ENCODE measurements at regions not wholly inside any gene's neighbourhood (a gene's known extent, or its start where the extent isn't known, plus 50 kb on each side); places are given as distances from the start of the nearest gene placed in this dataset.

- TF ChIP-seq EGR1 (IDR thresholded peaks at IDR 0.05; ENCODE audit: low read depth in 2 of 2): no peak
- no peak for TF ChIP-seq TAF1 (conservative IDR thresholded peaks at IDR 0.05)
- TF ChIP-seq SP1 (IDR thresholded peaks at IDR 0.05): no peak
- no peak for TF ChIP-seq CTCF (IDR thresholded peaks at IDR 0.05; ENCODE audit: low read depth, low read length, missing input control)
- no peak for TF ChIP-seq JUND (IDR thresholded peaks at IDR 0.05)
Measured at GRCh38 chr9:38120961-38121360, 51.9 kb upstream of the SHB start.

Measured in liver (tissue), 3 donors.